ENCODE measurements at regions not wholly inside any gene's neighbourhood (a gene's known extent, or its start where the extent isn't known, plus 50 kb on each side); places are given as distances from the start of the nearest gene placed in this dataset.
A peak's percentile ranks its signal among the peaks of the same experiment; 100 is the strongest.
"Not testable (repeated sequence)": the region's sequence is repeated elsewhere in the genome, so short reads cannot be mapped to it uniquely, and the experiment has no call there.

DNA sequence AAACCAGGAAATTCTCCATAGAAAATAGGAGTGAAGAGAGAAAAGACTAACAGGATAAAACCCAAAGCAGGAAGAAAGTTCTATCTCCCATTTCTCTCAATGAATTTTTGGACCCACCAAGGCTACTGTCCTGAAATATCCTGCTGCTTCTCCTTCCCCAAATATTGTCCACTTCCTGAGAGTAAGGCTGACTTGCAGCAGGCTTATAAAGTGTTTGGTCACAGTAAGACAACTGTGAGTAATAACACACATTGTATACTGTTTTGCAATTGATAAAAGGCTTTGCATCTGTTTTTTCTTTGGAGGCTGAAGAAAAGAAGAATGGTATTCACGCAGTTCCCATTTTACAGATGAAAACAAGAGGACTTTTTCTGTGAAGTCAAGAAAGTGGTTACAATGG is 52.8 kb downstream of the FOXD4L6 start:
- not testable (repeated sequence) for H3K9me3 Mint-ChIP-seq; H3K4me2 ChIP-seq; H2AFZ ChIP-seq; H3K36me3 Mint-ChIP-seq (ENCODE audit: low read depth); H4K20me1 ChIP-seq (replicated peaks; ENCODE audit: insufficient read depth); H3K79me2 ChIP-seq (replicated peaks; ENCODE audit: insufficient read depth); H3K9me2 ChIP-seq (ENCODE audit: insufficient read depth); DNase-seq (ENCODE audit: low spot score); H3F3A ChIP-seq (replicated peaks; ENCODE audit: low read depth); H3K27ac ChIP-seq (ENCODE audit: low read depth); H3K36me3 ChIP-seq (ENCODE audit: insufficient read depth); H3K4me3 ChIP-seq; ATAC-seq; H3K4me1 ChIP-seq (ENCODE audit: insufficient read depth); H3K4me1 Mint-ChIP-seq; H3K27ac Mint-ChIP-seq; H3K4me3 Mint-ChIP-seq
- peaks cover 56% of the 10 kb centered on the region for H3K27me3 Mint-ChIP-seq (ENCODE audit: insufficient read depth, low read depth, poor library complexity)
- peaks cover 95% of the 10 kb centered on the region for H3K27me3 ChIP-seq (ENCODE audit: insufficient read depth)

DNA sequence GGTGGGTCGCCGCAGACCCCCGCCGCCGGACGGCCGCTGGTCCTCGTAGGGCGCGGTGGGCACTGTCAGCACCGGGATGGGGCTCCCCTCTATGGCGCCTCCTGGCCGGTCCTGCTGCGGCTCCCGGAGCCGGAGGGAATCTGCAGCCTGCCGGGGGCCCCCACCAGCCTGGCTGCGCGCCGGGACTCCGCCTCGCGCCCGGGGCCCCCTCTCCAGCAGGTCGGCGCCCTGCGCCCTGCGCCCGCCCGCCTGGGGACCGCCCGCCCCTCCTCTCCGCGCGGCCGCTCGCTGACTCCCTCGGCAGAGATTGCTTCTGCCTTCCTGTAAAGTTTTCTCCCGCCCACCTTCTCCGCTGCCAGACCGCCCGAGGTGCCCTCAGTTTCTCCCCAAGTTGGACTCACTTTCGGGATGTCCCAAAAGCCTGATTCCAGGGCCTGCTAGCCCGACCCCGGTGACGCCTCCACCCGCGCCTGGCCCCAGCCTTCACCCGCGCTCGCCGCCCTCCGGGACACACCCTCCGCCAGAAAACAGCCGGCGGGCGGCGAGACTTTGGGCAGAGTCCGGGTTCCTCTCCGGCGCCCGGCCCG is 54.0 kb downstream of the FOXD4L6 start:
- not testable (repeated sequence) for H3K79me2 ChIP-seq (replicated peaks; ENCODE audit: insufficient read depth); H3K9me3 Mint-ChIP-seq; H3K4me1 Mint-ChIP-seq; H3K9me2 ChIP-seq (ENCODE audit: insufficient read depth); H3F3A ChIP-seq (replicated peaks; ENCODE audit: low read depth); H4K20me1 ChIP-seq (replicated peaks; ENCODE audit: insufficient read depth); H3K36me3 ChIP-seq (ENCODE audit: insufficient read depth); H3K4me1 ChIP-seq (ENCODE audit: insufficient read depth); H3K36me3 Mint-ChIP-seq (ENCODE audit: low read depth); H3K27ac ChIP-seq (ENCODE audit: low read depth); H3K27ac Mint-ChIP-seq
- Histone ChIP-seq H3K4me2 (peak overlapping the region; percentile 85), H3K27me3 (ENCODE audit: insufficient read depth) (peaks cover 95% of the 10 kb centered on the region), H3K4me3 (peak overlapping the region; percentile 72), H2AFZ (0 out of 2 replicates have a peak overlapping the region, but pooled peaks have one; percentile 47)
- peak overlapping the region; percentile 82 for H3K4me3 Mint-ChIP-seq
- ATAC-seq (peak; percentile 87), DNase-seq (ENCODE audit: low spot score) (peak; percentile 46)
- peaks cover 56% of the 10 kb centered on the region for H3K27me3 Mint-ChIP-seq (ENCODE audit: insufficient read depth, low read depth, poor library complexity)
- TF ChIP-seq EZH2phosphoT487 (IDR thresholded peaks at IDR 0.05; ENCODE audit: unreplicated experiment) = peak; percentile 84
- TF ChIP-seq EZH2 (IDR thresholded peaks at IDR 0.05; ENCODE audit: low read depth, unreplicated experiment) = peak; percentile 89

- not testable (repeated sequence) for H2AFZ ChIP-seq; H3K36me3 Mint-ChIP-seq (ENCODE audit: low read depth); H3F3A ChIP-seq (replicated peaks; ENCODE audit: low read depth); H3K79me2 ChIP-seq (replicated peaks; ENCODE audit: insufficient read depth); H3K27ac Mint-ChIP-seq; H3K36me3 ChIP-seq (ENCODE audit: insufficient read depth); H4K20me1 ChIP-seq (replicated peaks; ENCODE audit: insufficient read depth); H3K4me1 Mint-ChIP-seq; H3K27ac ChIP-seq (ENCODE audit: low read depth); H3K9me2 ChIP-seq (ENCODE audit: insufficient read depth); H3K9me3 Mint-ChIP-seq; H3K4me1 ChIP-seq (ENCODE audit: insufficient read depth)
- Histone ChIP-seq H3K27me3 (ENCODE audit: insufficient read depth) (peaks cover 95% of the 10 kb centered on the region), H3K4me2 (peak overlapping the region; percentile 85), H3K4me3 (peak overlapping the region; percentile 72)
- TF ChIP-seq EZH2phosphoT487 (IDR thresholded peaks at IDR 0.05; ENCODE audit: unreplicated experiment) = peak; percentile 75
- peak; percentile 93 for TF ChIP-seq EZH2 (IDR thresholded peaks at IDR 0.05; ENCODE audit: low read depth, unreplicated experiment)
- peaks cover 57% of the 10 kb centered on the region for H3K27me3 Mint-ChIP-seq (ENCODE audit: insufficient read depth, low read depth, poor library complexity)
- DNase-seq (ENCODE audit: low spot score) (peak; percentile 10), ATAC-seq (peak; percentile 38)
- H3K4me3 Mint-ChIP-seq = peak overlapping the region; percentile 60
Measured at GRCh38 chr9:41073471-41074243, 54.8 kb downstream of the FOXD4L6 start.

DNA sequence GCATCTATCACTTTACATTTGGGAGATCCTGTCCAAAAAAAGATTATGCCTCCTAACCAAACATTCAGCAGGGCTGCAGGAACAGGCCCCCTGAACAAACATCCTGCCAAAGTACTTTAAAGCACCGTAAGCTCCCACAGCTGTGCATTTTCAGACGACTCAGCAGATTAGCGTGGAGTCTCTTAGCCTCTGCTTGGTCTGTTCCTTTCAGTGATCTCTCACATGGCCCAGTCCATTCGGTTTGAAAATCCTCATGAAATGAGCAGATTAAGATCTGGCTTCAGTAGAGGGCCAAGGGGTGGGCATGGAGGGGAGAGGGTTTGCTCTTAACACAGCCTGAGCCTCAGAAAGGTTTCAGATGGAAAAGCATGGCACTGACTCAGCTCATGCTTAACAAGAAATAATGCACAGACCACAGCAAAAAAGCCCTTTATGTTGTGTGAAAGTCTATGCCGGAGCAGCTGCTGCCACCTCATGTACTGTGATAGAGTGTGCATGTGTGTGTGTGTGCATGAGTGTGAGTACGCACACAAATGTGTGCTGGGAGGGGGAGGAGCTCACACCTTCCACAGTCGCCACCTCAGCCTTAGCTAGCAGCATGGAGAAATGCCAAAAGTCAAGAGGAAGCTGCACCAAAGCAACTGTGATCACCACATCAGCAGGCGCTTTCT is 64.2 kb downstream of the FOXD4L6 start:
- not testable (repeated sequence) for H3K4me1 Mint-ChIP-seq; H3K4me2 ChIP-seq; DNase-seq (ENCODE audit: low spot score); H3K36me3 ChIP-seq (ENCODE audit: insufficient read depth); H3K4me1 ChIP-seq (ENCODE audit: insufficient read depth); H3K4me3 Mint-ChIP-seq; H3K4me3 ChIP-seq; H3F3A ChIP-seq (replicated peaks; ENCODE audit: low read depth); H3K79me2 ChIP-seq (replicated peaks; ENCODE audit: insufficient read depth); H3K36me3 Mint-ChIP-seq (ENCODE audit: low read depth); H3K9me2 ChIP-seq (ENCODE audit: insufficient read depth); H3K9me3 Mint-ChIP-seq; H3K27ac ChIP-seq (ENCODE audit: low read depth); H2AFZ ChIP-seq; H4K20me1 ChIP-seq (replicated peaks; ENCODE audit: insufficient read depth)
- Mint-ChIP-seq H3K27ac (peak overlapping the region; percentile 56), H3K27me3 (ENCODE audit: insufficient read depth, low read depth, poor library complexity) (peaks cover 10% of the 10 kb centered on the region)
- peaks cover 78% of the 10 kb centered on the region for H3K27me3 ChIP-seq (ENCODE audit: insufficient read depth)
- ATAC-seq = peak; percentile 48

GRCh38 chr9:41063243-41063642 is 65.2 kb downstream of the FOXD4L6 start:
- not testable (repeated sequence) for H3K9me3 Mint-ChIP-seq

GRCh38 chr9:41059603-41060002 is 68.9 kb downstream of the FOXD4L6 start:
- not testable (repeated sequence) for DNase-seq (ENCODE audit: low spot score); H3K79me2 ChIP-seq (replicated peaks; ENCODE audit: insufficient read depth); H2AFZ ChIP-seq; H3K4me2 ChIP-seq; H3F3A ChIP-seq (replicated peaks; ENCODE audit: low read depth); H3K4me3 ChIP-seq; H3K27ac Mint-ChIP-seq; H3K9me2 ChIP-seq (ENCODE audit: insufficient read depth); H3K4me1 Mint-ChIP-seq; H3K4me3 Mint-ChIP-seq; H3K36me3 ChIP-seq (ENCODE audit: insufficient read depth); H3K4me1 ChIP-seq (ENCODE audit: insufficient read depth); H3K36me3 Mint-ChIP-seq (ENCODE audit: low read depth); H4K20me1 ChIP-seq (replicated peaks; ENCODE audit: insufficient read depth); H3K27ac ChIP-seq (ENCODE audit: low read depth); ATAC-seq
- peaks cover 61% of the 10 kb centered on the region for H3K27me3 ChIP-seq (ENCODE audit: insufficient read depth)
- Mint-ChIP-seq H3K27me3 (ENCODE audit: insufficient read depth, low read depth, poor library complexity) (peaks cover 16% of the 10 kb centered on the region), H3K9me3 (peaks cover 12% of the 10 kb centered on the region)

More at GRCh38 chr9:41063243-41063642, 65.2 kb downstream of the FOXD4L6 start:
- not testable (repeated sequence) for H3K9me2 ChIP-seq (ENCODE audit: insufficient read depth); H3K27me3 Mint-ChIP-seq (ENCODE audit: insufficient read depth, low read depth, poor library complexity); H3K4me3 ChIP-seq; H3K4me3 Mint-ChIP-seq; H3K4me2 ChIP-seq; ATAC-seq; H3K79me2 ChIP-seq (replicated peaks; ENCODE audit: insufficient read depth); H3F3A ChIP-seq (replicated peaks; ENCODE audit: low read depth); H4K20me1 ChIP-seq (replicated peaks; ENCODE audit: insufficient read depth); H3K27ac Mint-ChIP-seq; H3K36me3 Mint-ChIP-seq (ENCODE audit: low read depth); H3K4me1 ChIP-seq (ENCODE audit: insufficient read depth); H2AFZ ChIP-seq; H3K27ac ChIP-seq (ENCODE audit: low read depth); H3K36me3 ChIP-seq (ENCODE audit: insufficient read depth); H3K4me1 Mint-ChIP-seq; DNase-seq (ENCODE audit: low spot score)
- H3K27me3 ChIP-seq (ENCODE audit: insufficient read depth) = peaks cover 77% of the 10 kb centered on the region
